ENCODE measurements at regions not wholly inside any gene's neighbourhood (a gene's known extent, or its start where the extent isn't known, plus 50 kb on each side); places are given as distances from the start of the nearest gene placed in this dataset.

GRCh38 chr11:69384251-69385143 lies 90.5 kb downstream of the MYEOV start:
- no peak for TF ChIP-seq CTCF (IDR thresholded peaks at IDR 0.05)
- TF ChIP-seq POLR2AphosphoS5 (IDR thresholded peaks at IDR 0.05) = no peak
- no peak for TF ChIP-seq POLR2A (IDR thresholded peaks at IDR 0.05)
- no peak for TF ChIP-seq EP300 (IDR thresholded peaks at IDR 0.05)

Data from sigmoid colon (tissue), 4 donors.